PC-3 (cell line): ENCODE measurements at regions not wholly inside any gene's neighbourhood (a gene's known extent, or its start where the extent isn't known, plus 50 kb on each side); places are given as distances from the start of the nearest gene placed in this dataset.

Experiments
- EZH2 ChIP-seq: fragments of 300-600 bp; sonication (generic); IDR thresholded peaks from one replicate; pipeline ENCODE4 v1.6.1; 2017; ENCODE audit warnings: antibody characterized with exemption, mild to moderate bottlenecking, low read length; ENCODE audit not compliant: unreplicated experiment
- TF ChIP-seq, protein P1 (sequence below): fragments of 300-600 bp; sonication (generic); conservative IDR thresholded peaks from 2 replicates; pipeline ENCODE4 v1.5.1; 2017; ENCODE audit warnings: antibody characterized with exemption, low read depth, mild to moderate bottlenecking, low read length

DNA sequence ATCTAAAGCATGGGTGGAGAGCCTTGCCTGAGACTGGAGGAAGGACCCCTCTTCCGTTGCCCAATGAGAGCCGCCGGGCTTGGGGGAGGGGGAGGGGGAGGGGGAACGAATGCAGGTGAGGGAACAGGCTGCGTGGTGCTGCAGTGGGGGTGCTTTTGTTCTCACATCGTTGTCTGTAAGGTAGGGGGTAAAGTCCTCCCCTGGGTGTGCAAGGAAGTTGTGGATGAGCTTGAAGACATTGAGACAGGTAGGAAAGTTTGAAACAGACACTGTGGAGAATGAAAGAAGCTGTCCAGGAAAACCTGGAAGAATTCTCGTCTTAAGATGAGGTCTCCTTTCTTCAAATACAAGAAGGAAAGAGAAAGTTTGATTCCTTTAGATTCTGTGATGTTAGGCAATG is 94.1 kb upstream of the LIFR start:
- no peak for TF ChIP-seq EZH2
- TF ChIP-seq, protein P1, sequence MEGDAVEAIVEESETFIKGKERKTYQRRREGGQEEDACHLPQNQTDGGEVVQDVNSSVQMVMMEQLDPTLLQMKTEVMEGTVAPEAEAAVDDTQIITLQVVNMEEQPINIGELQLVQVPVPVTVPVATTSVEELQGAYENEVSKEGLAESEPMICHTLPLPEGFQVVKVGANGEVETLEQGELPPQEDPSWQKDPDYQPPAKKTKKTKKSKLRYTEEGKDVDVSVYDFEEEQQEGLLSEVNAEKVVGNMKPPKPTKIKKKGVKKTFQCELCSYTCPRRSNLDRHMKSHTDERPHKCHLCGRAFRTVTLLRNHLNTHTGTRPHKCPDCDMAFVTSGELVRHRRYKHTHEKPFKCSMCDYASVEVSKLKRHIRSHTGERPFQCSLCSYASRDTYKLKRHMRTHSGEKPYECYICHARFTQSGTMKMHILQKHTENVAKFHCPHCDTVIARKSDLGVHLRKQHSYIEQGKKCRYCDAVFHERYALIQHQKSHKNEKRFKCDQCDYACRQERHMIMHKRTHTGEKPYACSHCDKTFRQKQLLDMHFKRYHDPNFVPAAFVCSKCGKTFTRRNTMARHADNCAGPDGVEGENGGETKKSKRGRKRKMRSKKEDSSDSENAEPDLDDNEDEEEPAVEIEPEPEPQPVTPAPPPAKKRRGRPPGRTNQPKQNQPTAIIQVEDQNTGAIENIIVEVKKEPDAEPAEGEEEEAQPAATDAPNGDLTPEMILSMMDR, result no peak
